RWPE2 (cell line): ENCODE measurements at regions not wholly inside any gene's neighbourhood (a gene's known extent, or its start where the extent isn't known, plus 50 kb on each side); places are given as distances from the start of the nearest gene placed in this dataset.

Experiments
- ATAC-seq: fragments of 200-7000 bp; cut with Tn5 transposase; 3 replicates; pipeline ENCODE4 v1.9.1; 2021; ENCODE audit warnings: low read depth
- DNase-seq: peaks from one replicate; pipeline ENCODE4 v3.0.0-alpha.2; 2020; ENCODE audit warnings: low spot score
- H3K27ac ChIP-seq: fragments of 450-650 bp; 2 replicates; pipeline ENCODE4 v1.5.1; 2017; ENCODE audit warnings: mild to moderate bottlenecking; ENCODE audit not compliant: poor library complexity, severe bottlenecking
- H3K27me3 ChIP-seq: fragments of 250-450 bp; sonication (Bioruptor Pico); 2 replicates; pipeline ENCODE4 v1.5.1; 2021; ENCODE audit warnings: mild to moderate bottlenecking, moderate library complexity; ENCODE audit not compliant: insufficient read depth, poor library complexity, severe bottlenecking
- H3K36me3 ChIP-seq: fragments of 250-450 bp; sonication (Bioruptor Pico); 2 replicates; pipeline ENCODE4 v1.5.1; 2020; ENCODE audit warnings: low read depth, mild to moderate bottlenecking, moderate library complexity
- H3K4me1 ChIP-seq: fragments of 250-450 bp; sonication (Bioruptor Pico); 2 replicates; pipeline ENCODE4 v1.5.1; 2021; ENCODE audit warnings: mild to moderate bottlenecking, moderate library complexity; ENCODE audit not compliant: insufficient read depth, poor library complexity, severe bottlenecking
- H3K4me3 ChIP-seq: fragments of 250-450 bp; sonication (Bioruptor Pico); 2 replicates; pipeline ENCODE4 v1.5.1; 2021; ENCODE audit warnings: mild to moderate bottlenecking, moderate library complexity; ENCODE audit not compliant: severe bottlenecking
- H3K9me3 ChIP-seq: fragments of 250-450 bp; sonication (Bioruptor Pico); 2 replicates; pipeline ENCODE4 v1.5.1; 2021; ENCODE audit warnings: mild to moderate bottlenecking, moderate library complexity; ENCODE audit not compliant: severe bottlenecking
- TF ChIP-seq, protein P1 (sequence below): fragments of 450-650 bp; IDR thresholded peaks from one replicate; pipeline ENCODE4 v1.5.1; 2017; ENCODE audit warnings: mild to moderate bottlenecking, moderate library complexity; ENCODE audit not compliant: poor library complexity, severe bottlenecking

GRCh38 chr2:18741191-18741590 is 151.8 kb upstream of the NT5C1B start:
- Histone ChIP-seq H3K4me3 (no peak overlapping the region), H3K4me1 (no peaks in the 10 kb centered on the region), H3K36me3 (no peaks in the 10 kb centered on the region), H3K27me3 (no peaks in the 10 kb centered on the region), H3K9me3 (no peaks in the 10 kb centered on the region), H3K27ac (no peak overlapping the region)
- TF ChIP-seq, protein P1, sequence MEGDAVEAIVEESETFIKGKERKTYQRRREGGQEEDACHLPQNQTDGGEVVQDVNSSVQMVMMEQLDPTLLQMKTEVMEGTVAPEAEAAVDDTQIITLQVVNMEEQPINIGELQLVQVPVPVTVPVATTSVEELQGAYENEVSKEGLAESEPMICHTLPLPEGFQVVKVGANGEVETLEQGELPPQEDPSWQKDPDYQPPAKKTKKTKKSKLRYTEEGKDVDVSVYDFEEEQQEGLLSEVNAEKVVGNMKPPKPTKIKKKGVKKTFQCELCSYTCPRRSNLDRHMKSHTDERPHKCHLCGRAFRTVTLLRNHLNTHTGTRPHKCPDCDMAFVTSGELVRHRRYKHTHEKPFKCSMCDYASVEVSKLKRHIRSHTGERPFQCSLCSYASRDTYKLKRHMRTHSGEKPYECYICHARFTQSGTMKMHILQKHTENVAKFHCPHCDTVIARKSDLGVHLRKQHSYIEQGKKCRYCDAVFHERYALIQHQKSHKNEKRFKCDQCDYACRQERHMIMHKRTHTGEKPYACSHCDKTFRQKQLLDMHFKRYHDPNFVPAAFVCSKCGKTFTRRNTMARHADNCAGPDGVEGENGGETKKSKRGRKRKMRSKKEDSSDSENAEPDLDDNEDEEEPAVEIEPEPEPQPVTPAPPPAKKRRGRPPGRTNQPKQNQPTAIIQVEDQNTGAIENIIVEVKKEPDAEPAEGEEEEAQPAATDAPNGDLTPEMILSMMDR, result no peak
- no peak for DNase-seq
- ATAC-seq, result no peak

GRCh38 chr2:18740474-18740881 is 151.1 kb upstream of the NT5C1B start:
- no peak overlapping the region for H3K4me3 ChIP-seq
- H3K4me1 ChIP-seq, result no peaks in the 10 kb centered on the region
- H3K9me3 ChIP-seq, result no peaks in the 10 kb centered on the region
- no peaks in the 10 kb centered on the region for H3K27me3 ChIP-seq
- no peak overlapping the region for H3K27ac ChIP-seq
- H3K36me3 ChIP-seq, result no peaks in the 10 kb centered on the region
- ATAC-seq (no peak), DNase-seq (no peak)
- TF ChIP-seq, protein P1, result no peak

- no peak overlapping the region for H3K4me3 ChIP-seq
- H3K27me3 ChIP-seq, result no peaks in the 10 kb centered on the region
- ATAC-seq, result no peak
- no peak for DNase-seq
- H3K36me3 ChIP-seq, result no peaks in the 10 kb centered on the region
- TF ChIP-seq, protein P1, result no peak
- no peaks in the 10 kb centered on the region for H3K9me3 ChIP-seq
- H3K4me1 ChIP-seq, result no peaks in the 10 kb centered on the region
- H3K27ac ChIP-seq, result no peak overlapping the region
These were observed 142.3 kb upstream of the NT5C1B start for GRCh38 chr2:18731666-18732065.

- TF ChIP-seq, protein P1, result no peak
- no peaks in the 10 kb centered on the region for H3K27me3 ChIP-seq
- H3K36me3 ChIP-seq, result no peaks in the 10 kb centered on the region
- no peaks in the 10 kb centered on the region for H3K9me3 ChIP-seq
- H3K4me1 ChIP-seq, result peaks cover 7% of the 10 kb centered on the region
- ATAC-seq (no peak), DNase-seq (no peak)
- H3K4me3 ChIP-seq, result no peak overlapping the region
- no peak overlapping the region for H3K27ac ChIP-seq
These were observed 135.2 kb upstream of the NT5C1B start for GRCh38 chr2:18724371-18725145.

DNA sequence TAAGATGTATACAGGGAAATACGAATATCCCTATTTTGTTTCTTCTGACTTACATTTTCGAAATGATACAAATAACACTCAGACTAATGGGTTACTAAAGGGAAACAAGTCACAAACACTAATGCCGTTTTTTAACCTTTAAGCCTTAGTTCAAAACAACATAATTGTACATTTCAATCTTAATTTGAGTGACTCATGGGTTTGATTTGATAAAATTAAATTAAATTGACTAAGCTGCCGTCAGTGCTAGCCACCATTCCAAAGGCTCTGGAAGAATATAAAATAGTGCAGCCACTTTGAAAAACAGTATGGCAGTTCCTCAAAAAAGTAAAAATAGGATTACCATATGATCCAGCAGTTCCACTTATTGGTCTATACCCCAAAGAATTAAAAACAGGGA is 133.8 kb upstream of the NT5C1B start:
- no peak for ATAC-seq

More for the DNA sequence above, 133.8 kb upstream of the NT5C1B start:
- Histone ChIP-seq H3K36me3 (no peaks in the 10 kb centered on the region), H3K9me3 (no peaks in the 10 kb centered on the region), H3K4me1 (peaks cover 7% of the 10 kb centered on the region), H3K27me3 (no peaks in the 10 kb centered on the region), H3K27ac (no peak overlapping the region), H3K4me3 (no peak overlapping the region)
- TF ChIP-seq, protein P1, result no peak
- no peak for DNase-seq
